ENCODE measurements at regions not wholly inside any gene's neighbourhood (a gene's known extent, or its start where the extent isn't known, plus 50 kb on each side); places are given as distances from the start of the nearest gene placed in this dataset.

GRCh38 chrX:22325096-22325495 lies 52.4 kb downstream of the CBLL2 start:
- no peak overlapping the region for H3K4me3 ChIP-seq (ENCODE audit: low read depth, low read length)
- no peak for TF ChIP-seq CTCF (conservative IDR thresholded peaks at IDR 0.05; ENCODE audit: low read depth, low read length)
- DNase-seq (ENCODE audit: low read depth), result no peak

- no peak for TF ChIP-seq CTCF (conservative IDR thresholded peaks at IDR 0.05; ENCODE audit: low read depth, low read length)
- H3K4me3 ChIP-seq (ENCODE audit: low read depth, low read length), result no peak overlapping the region
- no peak for DNase-seq (ENCODE audit: low read depth)
Observed at GRCh38 chrX:22329783-22330182, 57.1 kb downstream of the CBLL2 start.

- H3K4me3 ChIP-seq (ENCODE audit: low read depth, low read length), result no peak overlapping the region
- no peak for DNase-seq (ENCODE audit: low read depth)
- TF ChIP-seq CTCF (conservative IDR thresholded peaks at IDR 0.05; ENCODE audit: low read depth, low read length), result no peak
Observed at GRCh38 chrX:22338740-22339139, 66.0 kb downstream of the CBLL2 start.

GRCh38 chrX:22339459-22339858 lies 66.7 kb downstream of the CBLL2 start:
- DNase-seq (ENCODE audit: low read depth), result no peak
- no peak overlapping the region for H3K4me3 ChIP-seq (ENCODE audit: low read depth, low read length)
- TF ChIP-seq CTCF (conservative IDR thresholded peaks at IDR 0.05; ENCODE audit: low read depth, low read length), result no peak

- no peak for TF ChIP-seq CTCF (conservative IDR thresholded peaks at IDR 0.05; ENCODE audit: low read depth, low read length)
- no peak for DNase-seq (ENCODE audit: low read depth)
- H3K4me3 ChIP-seq (ENCODE audit: low read depth, low read length), result no peak overlapping the region
Observed at GRCh38 chrX:22340022-22340616, 67.4 kb downstream of the CBLL2 start.

GRCh38 chrX:22343192-22343591 lies 70.5 kb downstream of the CBLL2 start:
- no peak for TF ChIP-seq CTCF (conservative IDR thresholded peaks at IDR 0.05; ENCODE audit: low read depth, low read length)
- no peak for DNase-seq (ENCODE audit: low read depth)
- no peak overlapping the region for H3K4me3 ChIP-seq (ENCODE audit: low read depth, low read length)

GRCh38 chrX:22345884-22346283 lies 73.2 kb downstream of the CBLL2 start:
- DNase-seq (ENCODE audit: low read depth), result no peak
- TF ChIP-seq CTCF (conservative IDR thresholded peaks at IDR 0.05; ENCODE audit: low read depth, low read length), result no peak
- H3K4me3 ChIP-seq (ENCODE audit: low read depth, low read length), result no peak overlapping the region

All from epithelial cell of proximal tubule (primary cell).